GM12892 (cell line): ENCODE measurements at regions not wholly inside any gene's neighbourhood (a gene's known extent, or its start where the extent isn't known, plus 50 kb on each side); places are given as distances from the start of the nearest gene placed in this dataset.

Experiments used
- DNase-seq: peaks from one replicate; pipeline ENCODE4 v3.0.0; 2011; ENCODE audit not compliant: insufficient read length
- FAIRE-seq: peaks from 2 replicates; lab custom pipeline; 2011; peaks lifted over from hg19 to GRCh38; lab: Jason Lieb, UNC
- POLR2A ChIP-seq: IDR thresholded peaks from 2 replicates; pipeline ENCODE4 v1.6.1; 2011; ENCODE audit warnings: low read depth, low read length, control low read depth
- POLR2AphosphoS5 ChIP-seq: IDR thresholded peaks from 2 replicates; pipeline ENCODE4 v1.6.1; 2011; ENCODE audit warnings: low read depth, low read length, control low read depth
- TAF1 ChIP-seq: IDR thresholded peaks from 2 replicates; pipeline ENCODE4 v1.6.1; 2011; ENCODE audit warnings: low read depth, mild to moderate bottlenecking, control low read depth, low read length, borderline replicate concordance

DNA sequence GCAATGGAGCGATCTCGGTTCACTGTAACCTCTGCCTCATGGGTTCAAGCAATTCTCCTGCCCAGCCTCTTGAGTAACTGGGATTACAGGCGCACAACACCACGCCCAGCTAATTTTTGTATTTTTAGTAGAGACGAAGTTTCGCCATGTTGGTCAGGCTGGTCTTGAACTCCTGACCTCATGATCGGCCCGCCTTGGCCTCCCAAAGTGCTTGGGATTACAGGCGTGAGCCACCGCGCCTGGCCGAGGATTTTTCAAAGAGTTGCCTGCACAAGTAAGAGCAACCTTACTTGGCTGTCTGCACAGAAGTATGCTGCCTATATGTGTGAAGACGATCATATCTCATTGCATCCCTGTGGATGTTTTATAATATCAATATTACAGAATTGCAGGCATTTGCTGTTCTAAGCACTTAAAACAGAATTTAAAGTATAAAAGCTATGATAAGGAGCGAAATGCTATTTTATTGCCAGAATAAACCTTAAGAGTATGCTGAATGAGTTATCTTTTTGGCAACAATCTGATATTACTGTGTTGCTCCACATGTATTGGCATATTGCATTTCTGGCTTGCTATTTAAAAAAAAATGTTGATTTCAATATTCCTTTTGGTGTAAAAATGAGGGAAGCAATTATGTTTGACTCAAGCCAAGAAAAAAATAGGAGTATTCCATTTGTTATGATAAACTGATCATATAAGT lies 379.4 kb upstream of the SEMA3D start:
- no peak for TF ChIP-seq TAF1
- TF ChIP-seq POLR2A: no peak
- TF ChIP-seq POLR2AphosphoS5: no peak
- DNase-seq (no peak), FAIRE-seq (no peak)

DNA sequence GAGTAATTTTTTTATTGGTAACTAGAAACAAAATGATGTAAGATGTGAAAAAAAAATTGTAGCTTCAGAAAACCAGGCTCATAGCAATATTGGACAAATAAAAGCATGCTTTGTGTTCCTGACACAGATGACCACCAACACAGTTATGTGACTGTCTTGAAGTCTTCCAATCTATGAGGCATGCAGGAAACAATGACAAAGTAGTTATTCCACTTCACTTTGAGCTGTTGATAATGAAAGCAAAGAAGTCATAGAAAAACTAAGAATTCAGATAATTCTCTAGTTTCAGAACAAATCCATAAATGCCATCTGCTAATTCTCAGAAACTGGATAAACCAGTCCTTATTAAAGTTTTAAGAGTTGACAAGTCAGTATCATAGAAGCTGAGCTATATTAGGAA lies 378.4 kb upstream of the SEMA3D start:
- TF ChIP-seq POLR2A: no peak
- TF ChIP-seq POLR2AphosphoS5: no peak
- TF ChIP-seq TAF1: no peak
- FAIRE-seq (no peak), DNase-seq (no peak)

GRCh38 chr7:85564861-85565260 lies 378.0 kb upstream of the SEMA3D start:
- FAIRE-seq (no peak), DNase-seq (no peak)

GRCh38 chr7:85561706-85562105 lies 374.9 kb upstream of the SEMA3D start:
- DNase-seq (no peak), FAIRE-seq (no peak)
- TF ChIP-seq POLR2AphosphoS5: no peak
- no peak for TF ChIP-seq POLR2A
- no peak for TF ChIP-seq TAF1

More at GRCh38 chr7:85564861-85565260, 378.0 kb upstream of the SEMA3D start:
- TF ChIP-seq TAF1 (no peak), POLR2A (no peak), POLR2AphosphoS5 (no peak)

DNA sequence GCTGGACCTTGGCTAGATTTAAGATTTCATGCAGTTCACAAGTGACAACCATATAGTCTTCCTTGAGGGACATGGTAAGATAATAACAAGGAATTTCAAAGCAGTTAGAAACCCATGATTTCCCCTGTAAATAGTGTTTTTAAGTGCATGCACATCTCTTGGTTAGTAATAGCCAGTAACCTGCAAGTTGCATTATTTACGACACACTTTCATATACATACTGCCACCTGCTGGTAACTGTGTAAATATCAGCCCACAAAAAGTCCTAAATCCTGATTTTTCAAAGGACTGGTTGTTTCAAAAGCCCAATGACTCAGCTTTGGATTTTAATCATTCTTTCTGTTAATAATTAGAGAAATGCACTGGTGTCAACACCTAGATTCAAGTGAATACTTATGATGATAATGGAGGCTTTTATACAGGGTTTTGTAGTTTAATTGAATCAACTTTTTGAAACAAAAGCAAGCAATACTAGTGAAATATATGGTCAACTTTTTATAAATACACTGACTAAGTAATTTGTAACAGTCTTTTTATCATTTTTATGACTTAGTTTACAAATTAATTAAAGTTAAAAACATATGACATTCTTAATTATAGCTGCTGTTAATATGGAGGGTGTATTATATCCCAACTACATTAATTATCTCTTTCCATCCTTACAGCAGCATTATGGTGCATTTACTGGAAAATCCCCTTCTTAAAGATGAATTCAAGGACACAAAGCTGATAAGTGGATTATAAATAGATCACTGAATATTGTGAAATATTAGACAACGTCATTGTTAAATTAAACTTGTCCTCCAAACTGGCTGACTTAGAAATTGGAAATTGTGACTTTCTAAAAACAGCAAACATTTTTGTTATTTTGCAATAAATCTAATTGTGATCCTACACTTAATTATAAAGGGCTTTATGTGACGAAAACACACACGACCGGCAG lies 367.7 kb upstream of the SEMA3D start:
- FAIRE-seq: peak; percentile 79
- TF ChIP-seq TAF1: no peak
- no peak for TF ChIP-seq POLR2A
- TF ChIP-seq POLR2AphosphoS5: no peak
- no peak for DNase-seq

GRCh38 chr7:85535974-85536729 lies 349.3 kb upstream of the SEMA3D start:
- FAIRE-seq: no peak
- TF ChIP-seq POLR2A (no peak), TAF1 (no peak), POLR2AphosphoS5 (no peak)

GRCh38 chr7:85529831-85530230 lies 343.0 kb upstream of the SEMA3D start:
- DNase-seq (no peak), FAIRE-seq (no peak)
- TF ChIP-seq TAF1: no peak
- TF ChIP-seq POLR2A: no peak
- no peak for TF ChIP-seq POLR2AphosphoS5

More at GRCh38 chr7:85535974-85536729, 349.3 kb upstream of the SEMA3D start:
- no peak for DNase-seq

- FAIRE-seq (no peak), DNase-seq (no peak)
- TF ChIP-seq POLR2A (no peak), TAF1 (no peak), POLR2AphosphoS5 (no peak)
Measured at GRCh38 chr7:85529201-85529600, 342.3 kb upstream of the SEMA3D start.

GRCh38 chr7:85528581-85528980 lies 341.7 kb upstream of the SEMA3D start:
- no peak for FAIRE-seq
- no peak for DNase-seq
- TF ChIP-seq TAF1 (no peak), POLR2A (no peak), POLR2AphosphoS5 (no peak)

- no peak for DNase-seq
- no peak for FAIRE-seq
- TF ChIP-seq TAF1 (no peak), POLR2A (no peak), POLR2AphosphoS5 (no peak)
Measured at GRCh38 chr7:85525676-85526075, 338.8 kb upstream of the SEMA3D start.

- TF ChIP-seq POLR2A (no peak), POLR2AphosphoS5 (no peak), TAF1 (no peak)
- no peak for FAIRE-seq
- no peak for DNase-seq
Measured at GRCh38 chr7:85522070-85522469, 335.2 kb upstream of the SEMA3D start.
